GM20431 (cell line): ENCODE measurements at regions not wholly inside any gene's neighbourhood (a gene's known extent, or its start where the extent isn't known, plus 50 kb on each side); places are given as distances from the start of the nearest gene placed in this dataset.

Experiments
- in situ Hi-C: fragments of 300-500 bp; cut with MseI, MboI; formaldehyde crosslinking; loops from one replicate; pipeline ENCODE4 v1.15.0; 2020; ENCODE audit warnings: low sequenced_read_pairs; ENCODE audit not compliant: unreplicated experiment

GRCh38 chr18:78579449-78579848 is 400.2 kb upstream of the SALL3 start:
- in situ Hi-C loops: no loop called here

- in situ Hi-C loops: no loop called here
Observed at GRCh38 chr18:78579854-78580577, 399.6 kb upstream of the SALL3 start.

- in situ Hi-C loops: no loop called here
Observed at GRCh38 chr18:78580835-78581339, 398.7 kb upstream of the SALL3 start.

- in situ Hi-C loops: no loop called here
Observed at GRCh38 chr18:78582181-78582709, 397.4 kb upstream of the SALL3 start.

- in situ Hi-C loops: no loop called here
Observed at GRCh38 chr18:78582898-78583738, 396.5 kb upstream of the SALL3 start.

- in situ Hi-C loops: no loop called here
Observed at GRCh38 chr18:78583739-78584458, 395.7 kb upstream of the SALL3 start.

- in situ Hi-C loops: no loop called here
Observed at GRCh38 chr18:78584459-78585022, 395.1 kb upstream of the SALL3 start.

- in situ Hi-C loops: no loop called here
Observed at GRCh38 chr18:78586586-78586985, 393.0 kb upstream of the SALL3 start.

- in situ Hi-C loops: no loop called here
Observed at GRCh38 chr18:78587096-78587495, 392.5 kb upstream of the SALL3 start.

GRCh38 chr18:78587626-78588600 is 391.7 kb upstream of the SALL3 start:
- in situ Hi-C loops: no loop called here

GRCh38 chr18:78589916-78590437 is 389.6 kb upstream of the SALL3 start:
- in situ Hi-C loops: no loop called here

GRCh38 chr18:78595453-78595852 is 384.2 kb upstream of the SALL3 start:
- in situ Hi-C loops: no loop called here

GRCh38 chr18:78595924-78596573 is 383.6 kb upstream of the SALL3 start:
- in situ Hi-C loops: no loop called here

- in situ Hi-C loops: no loop called here
Observed at GRCh38 chr18:78596794-78597345, 382.7 kb upstream of the SALL3 start.

GRCh38 chr18:78601349-78601748 is 378.3 kb upstream of the SALL3 start:
- in situ Hi-C loops: no loop called here

GRCh38 chr18:78601923-78602322 is 377.7 kb upstream of the SALL3 start:
- in situ Hi-C loops: no loop called here

- in situ Hi-C loops: no loop called here
Observed at GRCh38 chr18:78602430-78602829, 377.2 kb upstream of the SALL3 start.
